GM20431 (cell line): ENCODE measurements at regions not wholly inside any gene's neighbourhood (a gene's known extent, or its start where the extent isn't known, plus 50 kb on each side); places are given as distances from the start of the nearest gene placed in this dataset.

Source experiments
- in situ Hi-C: fragments of 300-500 bp; cut with MseI, MboI; formaldehyde crosslinking; loops from one replicate; pipeline ENCODE4 v1.15.0; 2020; ENCODE audit warnings: low sequenced_read_pairs; ENCODE audit not compliant: unreplicated experiment

- in situ Hi-C loops, result no loop called here
These were observed 548.0 kb downstream of the ARL4A start for GRCh38 chr7:13235436-13235835.

GRCh38 chr7:13236026-13236425 is 548.6 kb downstream of the ARL4A start:
- in situ Hi-C loops, result no loop called here

GRCh38 chr7:13240349-13240748 is 552.9 kb downstream of the ARL4A start:
- in situ Hi-C loops, result no loop called here

GRCh38 chr7:13241416-13241815 is 554.0 kb downstream of the ARL4A start:
- in situ Hi-C loops, result no loop called here

GRCh38 chr7:13257661-13258060 is 570.2 kb downstream of the ARL4A start:
- in situ Hi-C loops, result loop anchor here (25.0 kb wide), 1 partner anchor 595 kb away; no protein-coding TSS in a partner anchor

GRCh38 chr7:13258386-13258785 is 571.0 kb downstream of the ARL4A start:
- in situ Hi-C loops, result loop anchor here (25.0 kb wide), 1 partner anchor 596 kb away; no protein-coding TSS in a partner anchor

- in situ Hi-C loops, result loop anchor here (25.0 kb wide), 1 partner anchor 598 kb away; no protein-coding TSS in a partner anchor
These were observed 572.5 kb downstream of the ARL4A start for GRCh38 chr7:13259930-13260329.

GRCh38 chr7:13262929-13263530 is 575.6 kb downstream of the ARL4A start:
- in situ Hi-C loops, result loop anchor here (25.0 kb wide), 1 partner anchor 601 kb away; no protein-coding TSS in a partner anchor

- in situ Hi-C loops, result loop anchor here (25.0 kb wide), 1 partner anchor 603 kb away; no protein-coding TSS in a partner anchor
These were observed 577.8 kb downstream of the ARL4A start for GRCh38 chr7:13265271-13265670.

- in situ Hi-C loops, result loop anchor here (25.0 kb wide), 1 partner anchor 612 kb away; no protein-coding TSS in a partner anchor
These were observed 586.8 kb downstream of the ARL4A start for GRCh38 chr7:13274205-13274604.

- in situ Hi-C loops, result loop anchor here (25.0 kb wide), 1 partner anchor 1185 kb away; no protein-coding TSS in a partner anchor
These were observed 589.5 kb downstream of the ARL4A start for GRCh38 chr7:13276977-13277376.

- in situ Hi-C loops, result loop anchor here (25.0 kb wide), 1 partner anchor 1184 kb away; no protein-coding TSS in a partner anchor
These were observed 590.6 kb downstream of the ARL4A start for GRCh38 chr7:13278020-13278419.

GRCh38 chr7:13279854-13280435 is 592.5 kb downstream of the ARL4A start:
- in situ Hi-C loops, result loop anchor here (25.0 kb wide), 1 partner anchor 1182 kb away; no protein-coding TSS in a partner anchor

- in situ Hi-C loops, result loop anchor here (25.0 kb wide), 1 partner anchor 1180 kb away; no protein-coding TSS in a partner anchor
These were observed 595.0 kb downstream of the ARL4A start for GRCh38 chr7:13282377-13282980.

GRCh38 chr7:13286916-13287315 is 599.5 kb downstream of the ARL4A start:
- in situ Hi-C loops, result loop anchor here (25.0 kb wide), 1 partner anchor 1175 kb away; no protein-coding TSS in a partner anchor

- in situ Hi-C loops, result loop anchor here (25.0 kb wide), 1 partner anchor 1174 kb away; no protein-coding TSS in a partner anchor
These were observed 601.1 kb downstream of the ARL4A start for GRCh38 chr7:13288516-13288915.

- in situ Hi-C loops, result loop anchor here (25.0 kb wide), 1 partner anchor 1171 kb away; no protein-coding TSS in a partner anchor
These were observed 603.5 kb downstream of the ARL4A start for GRCh38 chr7:13290975-13291374.

GRCh38 chr7:13293264-13294002 is 606.0 kb downstream of the ARL4A start:
- in situ Hi-C loops, result loop anchor here (25.0 kb wide), 1 partner anchor 1169 kb away; no protein-coding TSS in a partner anchor

- in situ Hi-C loops, result no loop called here
These were observed 619.6 kb downstream of the ARL4A start for GRCh38 chr7:13307040-13307439.

- in situ Hi-C loops, result no loop called here
These were observed 621.0 kb downstream of the ARL4A start for GRCh38 chr7:13308423-13308822.
